ENCODE measurements at regions not wholly inside any gene's neighbourhood (a gene's known extent, or its start where the extent isn't known, plus 50 kb on each side); places are given as distances from the start of the nearest gene placed in this dataset.

- TF ChIP-seq NFIC (IDR thresholded peaks at IDR 0.05; ENCODE audit: borderline replicate concordance) (no peak), RAD21 (IDR thresholded peaks at IDR 0.05; ENCODE audit: low read length) (no peak), CTCF (IDR thresholded peaks at IDR 0.05) (no peak), EP300 (IDR thresholded peaks at IDR 0.05; ENCODE audit: borderline replicate concordance in 1 of 2, low read depth in 1 of 2, low read length in 1 of 2) (no peak), RXRA (IDR thresholded peaks at IDR 0.05; ENCODE audit: borderline replicate concordance, low read depth) (no peak), FOXJ3 (CRISPR knock-in tag; IDR thresholded peaks at IDR 0.05) (no peak), EZH2phosphoT487 (IDR thresholded peaks at IDR 0.05; ENCODE audit: borderline replicate concordance, low read depth) (no peak), TAF1 (IDR thresholded peaks at IDR 0.05; ENCODE audit: borderline replicate concordance, low read depth, low read length) (no peak)
- TF ChIP-seq, protein P1, sequence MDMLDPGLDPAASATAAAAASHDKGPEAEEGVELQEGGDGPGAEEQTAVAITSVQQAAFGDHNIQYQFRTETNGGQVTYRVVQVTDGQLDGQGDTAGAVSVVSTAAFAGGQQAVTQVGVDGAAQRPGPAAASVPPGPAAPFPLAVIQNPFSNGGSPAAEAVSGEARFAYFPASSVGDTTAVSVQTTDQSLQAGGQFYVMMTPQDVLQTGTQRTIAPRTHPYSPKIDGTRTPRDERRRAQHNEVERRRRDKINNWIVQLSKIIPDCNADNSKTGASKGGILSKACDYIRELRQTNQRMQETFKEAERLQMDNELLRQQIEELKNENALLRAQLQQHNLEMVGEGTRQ (IDR thresholded peaks at IDR 0.05; ENCODE audit: borderline replicate concordance, low read depth, low read length), result no peak
Measured at GRCh38 chr14:98278800-98279199, 993.2 kb downstream of the BCL11B start.

Measured in SK-N-SH (cell line).